ENCODE measurements at regions not wholly inside any gene's neighbourhood (a gene's known extent, or its start where the extent isn't known, plus 50 kb on each side); places are given as distances from the start of the nearest gene placed in this dataset.

DNA sequence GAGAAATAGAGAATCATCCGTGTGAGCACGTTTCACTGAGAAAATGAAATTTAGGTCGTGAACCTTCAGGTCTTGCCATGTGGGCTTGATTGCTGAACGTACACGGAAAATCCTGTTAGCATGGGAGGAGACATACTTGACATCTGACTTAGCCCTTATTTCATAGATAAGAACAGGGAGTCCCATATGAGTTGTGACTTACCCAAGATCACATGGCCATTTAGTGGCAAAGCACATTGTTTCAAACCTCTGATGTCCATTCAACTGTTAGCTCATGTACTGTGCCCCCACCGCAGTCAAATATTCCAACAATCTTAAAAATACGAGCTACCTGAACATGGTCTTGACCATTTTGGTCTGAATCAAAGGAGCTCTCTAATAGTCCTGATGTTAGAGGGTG, 411.2 kb upstream of the FZD8 start:
- TF ChIP-seq CTCF (IDR thresholded peaks at IDR 0.05) (no peak), POLR2A (IDR thresholded peaks at IDR 0.05) (no peak)
